DND-41 (cell line): ENCODE measurements at regions not wholly inside any gene's neighbourhood (a gene's known extent, or its start where the extent isn't known, plus 50 kb on each side); places are given as distances from the start of the nearest gene placed in this dataset.

Experiments used
- CTCF ChIP-seq: IDR thresholded peaks from 2 replicates; pipeline ENCODE4 v1.5.1; 2012; ENCODE audit warnings: borderline replicate concordance, low read length, moderate library complexity, mild to moderate bottlenecking; ENCODE audit not compliant: poor library complexity, severe bottlenecking; ENCODE audit errors: extremely low read depth
- EZH2 ChIP-seq: IDR thresholded peaks from 3 replicates; pipeline ENCODE4 v1.6.1; 2012; ENCODE audit warnings: borderline replicate concordance, low read depth, mild to moderate bottlenecking, moderate library complexity, low read length, inconsistent platforms; ENCODE audit not compliant: severe bottlenecking

DNA sequence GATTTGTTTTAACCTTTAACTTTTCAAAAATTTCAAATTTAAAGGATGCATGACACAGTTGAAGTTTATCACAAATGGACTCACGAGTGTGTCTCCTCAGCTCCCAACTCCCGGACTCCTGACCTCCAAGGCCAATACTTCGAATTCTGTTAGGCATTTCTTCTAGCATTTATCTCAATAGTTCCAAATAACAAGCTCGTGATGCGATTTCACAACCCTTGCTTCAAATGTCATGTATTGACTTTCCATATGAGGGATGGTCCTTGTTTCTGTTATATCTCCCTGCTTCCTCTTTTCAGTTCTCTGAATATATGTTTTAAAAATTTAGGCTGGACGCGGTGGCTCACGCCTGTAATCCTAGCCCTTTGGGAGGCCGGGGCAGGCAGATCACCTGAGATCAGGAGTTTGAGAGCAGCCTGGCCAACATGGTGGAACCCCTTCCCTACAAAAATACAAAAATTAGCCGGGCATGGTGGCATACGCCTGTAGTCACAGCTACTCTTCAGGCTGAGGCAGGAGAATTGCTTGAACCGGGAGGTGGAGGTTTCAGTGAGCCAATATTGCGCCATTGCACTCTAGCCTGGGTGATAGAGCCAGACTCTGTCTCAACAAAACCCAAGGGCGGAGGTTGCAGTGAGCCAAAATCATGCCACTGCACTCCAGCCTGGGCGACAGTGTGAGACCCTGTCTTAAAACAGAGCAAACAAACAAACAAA is 52.0 kb upstream of the TINAGL1 start:
- TF ChIP-seq CTCF (no peak), EZH2 (no peak)
